CD4-positive, alpha-beta T cell treated with Interleukin-17A for 1 hour (primary cell): ENCODE measurements at regions not wholly inside any gene's neighbourhood (a gene's known extent, or its start where the extent isn't known, plus 50 kb on each side); places are given as distances from the start of the nearest gene placed in this dataset.

Experiments used
- DNase-seq: peaks from one replicate; pipeline ENCODE4 v3.0.0-alpha.2; 2020

DNA sequence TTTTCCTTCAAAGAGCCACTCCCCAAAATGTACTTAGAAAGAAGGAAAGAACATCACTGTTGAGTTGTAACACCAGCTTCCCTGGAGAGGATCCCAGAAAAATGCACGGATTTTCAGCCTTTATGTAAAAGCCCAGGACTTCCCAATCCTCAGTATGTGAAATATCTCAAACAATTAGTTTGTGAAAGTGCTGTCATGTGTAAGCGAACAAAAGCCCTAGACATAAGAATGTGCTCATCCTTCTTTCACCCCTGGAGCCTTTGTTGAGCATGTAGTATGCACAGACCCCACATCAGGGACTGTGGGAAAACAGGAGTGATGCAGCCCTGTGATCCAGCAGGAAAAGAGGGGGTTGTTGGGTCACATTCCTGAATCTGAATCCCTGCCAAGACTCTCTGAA, 441.4 kb upstream of the ZNF507 start:
- no peak for DNase-seq

- DNase-seq = no peak
Measured at GRCh38 chr19:31906111-31906871, 439.1 kb upstream of the ZNF507 start.

DNA sequence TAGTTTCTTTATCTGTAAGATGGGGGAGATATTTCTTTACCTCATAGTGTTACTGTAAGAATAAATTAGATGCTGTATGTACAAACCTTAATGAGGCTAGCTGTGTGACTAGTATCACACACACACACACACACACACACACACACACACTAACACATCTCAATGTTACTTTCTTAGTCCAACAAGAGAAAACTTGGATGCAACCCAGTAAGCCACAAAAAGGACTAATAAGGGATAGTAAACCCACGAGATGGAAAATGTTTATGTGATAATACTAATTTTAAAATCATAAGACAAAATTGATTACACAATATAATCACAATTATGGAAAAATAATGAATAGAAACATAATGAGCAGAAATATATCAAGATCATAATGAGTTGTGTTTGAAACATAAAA, 437.7 kb upstream of the ZNF507 start:
- DNase-seq = no peak

DNA sequence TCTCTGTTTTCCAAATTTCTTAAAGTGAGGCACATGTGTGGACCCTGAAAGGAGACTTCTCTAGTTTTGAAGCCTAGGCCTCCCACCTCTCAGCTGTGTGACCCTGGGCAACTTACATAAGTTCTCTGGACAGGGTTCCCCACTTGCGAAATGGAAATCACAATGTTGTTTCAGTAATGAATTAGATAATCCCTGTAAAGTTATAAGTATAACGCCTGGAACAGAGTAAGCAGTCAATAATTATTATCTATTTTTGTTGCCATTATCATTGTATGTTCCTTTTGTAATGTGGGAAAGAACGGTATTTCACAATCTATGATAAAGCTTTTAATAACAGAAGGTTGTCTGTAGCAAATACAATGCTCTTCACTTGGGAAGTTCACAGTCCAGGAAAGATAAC, 437.3 kb upstream of the ZNF507 start:
- DNase-seq = no peak

- DNase-seq = no peak
Measured at GRCh38 chr19:31908496-31909225, 436.7 kb upstream of the ZNF507 start.

DNA sequence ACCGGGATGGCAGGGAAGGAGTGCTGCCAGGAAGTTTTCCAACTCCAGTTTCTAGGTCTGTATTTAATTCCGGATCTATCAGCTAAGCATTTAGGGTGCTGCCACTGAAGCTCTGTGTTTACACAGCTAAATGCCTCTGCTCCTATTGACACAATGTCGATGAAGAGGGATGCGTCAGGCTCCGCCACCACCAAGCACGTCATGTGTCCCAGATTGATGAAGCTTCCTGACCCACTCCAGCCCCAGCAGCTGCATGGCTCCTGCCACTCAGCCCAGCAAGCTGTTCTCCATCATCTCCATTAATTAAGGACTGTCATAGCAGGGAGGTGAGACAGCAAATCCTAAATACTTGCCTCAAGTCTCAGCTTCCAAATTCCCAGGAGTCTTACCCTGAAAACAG, 435.2 kb upstream of the ZNF507 start:
- no peak for DNase-seq

- no peak for DNase-seq
Measured at GRCh38 chr19:31911577-31911976, 433.8 kb upstream of the ZNF507 start.

GRCh38 chr19:31913103-31913661, 432.2 kb upstream of the ZNF507 start:
- DNase-seq = no peak

DNA sequence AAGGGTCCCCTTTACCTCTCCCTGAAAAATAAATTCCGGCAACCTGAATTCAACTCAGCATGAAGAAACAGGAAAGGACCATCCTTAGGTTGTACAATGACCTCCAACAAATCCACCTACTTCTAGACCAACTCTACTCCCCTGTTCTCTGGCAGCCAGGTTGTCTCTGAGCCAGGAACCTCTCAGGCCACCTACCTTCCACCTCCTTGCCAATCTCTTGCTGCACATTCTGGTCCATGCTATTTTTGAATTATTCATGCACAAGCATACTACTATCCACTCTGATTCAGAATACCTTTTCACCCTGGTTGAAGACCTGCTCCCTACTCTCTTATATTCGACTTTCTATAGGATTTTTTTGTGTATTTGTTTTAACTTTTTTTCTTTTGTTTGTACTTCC, 415.0 kb upstream of the ZNF507 start:
- DNase-seq = no peak

DNA sequence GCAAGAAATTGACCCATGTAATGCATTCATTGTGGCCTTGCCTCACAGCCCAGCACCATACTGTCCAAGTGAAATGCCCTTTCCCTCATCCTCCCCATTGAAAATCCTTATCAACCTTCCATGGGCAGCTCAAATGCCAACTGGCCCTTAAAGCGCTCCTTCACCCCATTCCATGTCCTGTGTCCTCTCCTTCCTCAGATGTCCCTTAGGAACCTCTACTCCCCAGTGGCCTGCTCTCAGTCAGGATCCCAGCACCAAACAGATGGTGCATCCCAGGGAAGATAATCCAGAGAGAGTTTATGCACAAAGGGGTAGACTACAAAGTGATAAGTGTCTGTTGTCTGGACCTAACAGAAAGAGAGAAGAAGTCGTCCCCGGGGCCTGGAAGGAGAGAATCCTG, 407.4 kb upstream of the ZNF507 start:
- DNase-seq = no peak

DNA sequence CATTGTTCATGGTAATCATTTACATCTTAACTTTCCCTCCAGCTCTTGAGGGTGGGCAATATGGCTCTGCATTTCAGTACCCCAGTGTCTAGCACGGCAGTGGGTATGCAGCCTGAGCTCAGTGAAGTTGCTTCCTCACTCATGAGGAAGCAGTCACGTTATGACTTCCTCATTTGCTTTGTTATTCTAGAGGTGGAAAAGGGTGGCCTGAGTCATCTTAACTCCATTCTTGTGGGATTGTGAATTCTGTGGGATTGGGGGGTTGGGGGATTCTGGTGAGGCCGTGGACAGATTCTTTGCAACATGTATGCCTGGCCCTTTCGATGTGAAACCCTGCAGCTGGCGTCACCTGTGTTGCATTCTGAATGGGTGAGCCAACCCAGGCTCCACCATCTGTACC, 406.7 kb upstream of the ZNF507 start:
- DNase-seq = no peak

- DNase-seq = no peak
Measured at GRCh38 chr19:31940396-31940795, 405.0 kb upstream of the ZNF507 start.

GRCh38 chr19:31943191-31943661, 402.2 kb upstream of the ZNF507 start:
- no peak for DNase-seq

- DNase-seq = no peak
Measured at GRCh38 chr19:31943778-31944177, 401.6 kb upstream of the ZNF507 start.

DNA sequence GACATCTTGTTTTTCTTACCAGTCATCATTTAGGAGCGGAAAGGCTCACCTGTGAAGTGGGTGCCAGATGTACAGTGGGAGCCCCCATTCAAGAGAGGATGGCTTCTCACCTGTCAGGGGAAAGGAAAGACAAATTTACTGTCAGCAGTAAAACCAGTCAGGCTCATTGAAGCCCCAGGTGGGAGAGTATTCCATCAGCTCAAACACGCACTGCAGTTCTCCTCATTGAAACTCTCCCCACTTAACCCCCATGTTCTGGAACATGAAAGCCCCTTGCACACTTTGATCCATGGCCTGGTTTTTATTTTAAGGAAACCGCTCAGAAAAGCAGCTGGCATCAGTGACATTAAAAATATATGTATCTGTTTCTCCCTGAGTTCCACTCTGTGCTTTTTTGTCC, 401.1 kb upstream of the ZNF507 start:
- no peak for DNase-seq

DNA sequence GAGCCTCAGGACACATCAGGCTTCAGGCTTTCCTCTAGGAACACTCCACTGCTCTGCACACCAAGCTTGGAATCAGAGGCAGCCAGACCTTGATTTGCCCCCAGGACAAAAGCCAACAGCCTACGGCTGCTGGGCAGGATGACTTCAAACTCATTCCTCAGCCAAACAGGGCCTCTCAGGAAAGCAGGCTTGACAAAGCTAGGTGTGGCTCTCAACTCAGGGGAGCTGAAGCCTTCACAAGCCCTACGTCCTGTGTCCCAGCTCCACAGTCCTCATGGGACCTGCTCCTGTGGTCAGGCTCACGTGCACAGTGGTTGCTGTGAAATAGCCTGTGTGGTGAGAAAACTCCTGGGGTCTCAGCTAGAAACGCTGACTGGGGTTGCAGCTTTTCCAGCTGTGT, 398.9 kb upstream of the ZNF507 start:
- no peak for DNase-seq

DNA sequence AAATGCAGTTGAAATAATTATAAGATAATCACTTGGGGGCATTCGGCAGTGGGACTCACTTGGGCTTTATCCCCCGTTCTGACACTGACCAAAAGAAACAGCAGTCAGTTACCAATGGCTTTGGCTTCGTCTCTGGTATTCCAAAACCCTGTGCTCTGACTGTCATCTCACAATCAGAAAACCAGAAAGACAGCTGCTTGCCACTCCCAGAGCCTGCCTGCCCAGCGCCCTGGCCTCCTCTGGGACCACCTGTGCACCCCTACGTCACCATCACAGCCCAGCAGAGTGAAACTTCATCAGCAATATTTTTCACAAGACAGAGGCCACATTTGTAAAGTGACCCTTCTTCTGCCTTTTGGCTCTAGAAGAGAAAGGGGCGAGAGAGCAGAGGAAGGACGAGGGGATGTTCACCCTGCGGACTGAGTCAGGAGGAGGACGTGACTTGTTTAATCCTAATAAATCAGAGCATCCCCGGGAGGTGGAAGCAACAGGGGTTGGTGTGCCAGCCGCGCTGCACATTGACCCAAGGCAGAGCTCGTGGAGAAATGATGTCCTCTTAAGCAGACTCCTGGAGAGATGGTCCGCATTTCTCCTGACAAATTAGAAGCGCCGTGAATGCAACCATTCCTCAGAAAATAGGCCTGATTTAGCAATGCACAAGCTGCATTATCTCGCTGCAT, 397.8 kb upstream of the ZNF507 start:
- DNase-seq = no peak

GRCh38 chr19:31952693-31953092, 392.7 kb upstream of the ZNF507 start:
- no peak for DNase-seq

- no peak for DNase-seq
Measured at GRCh38 chr19:31955061-31955460, 390.3 kb upstream of the ZNF507 start.

DNA sequence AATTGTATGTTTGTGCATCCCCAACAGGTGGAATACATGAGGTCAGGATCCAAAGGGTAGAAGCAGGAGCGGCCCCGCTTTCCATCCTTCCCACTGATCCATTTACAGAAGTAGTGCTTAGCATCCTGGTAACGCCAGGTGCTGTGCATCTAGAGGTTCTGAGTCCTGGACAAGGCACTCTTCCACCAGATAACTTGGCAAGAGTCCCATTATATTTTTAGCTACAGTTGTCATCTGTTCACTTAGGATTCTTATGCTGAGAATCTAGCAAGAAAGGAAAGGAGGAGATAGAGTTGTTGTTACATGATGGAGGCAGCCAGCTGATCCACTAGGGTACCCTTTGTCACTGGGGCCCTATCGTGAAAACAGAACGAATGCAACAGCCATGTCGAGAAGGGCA, 389.5 kb upstream of the ZNF507 start:
- DNase-seq = no peak

DNA sequence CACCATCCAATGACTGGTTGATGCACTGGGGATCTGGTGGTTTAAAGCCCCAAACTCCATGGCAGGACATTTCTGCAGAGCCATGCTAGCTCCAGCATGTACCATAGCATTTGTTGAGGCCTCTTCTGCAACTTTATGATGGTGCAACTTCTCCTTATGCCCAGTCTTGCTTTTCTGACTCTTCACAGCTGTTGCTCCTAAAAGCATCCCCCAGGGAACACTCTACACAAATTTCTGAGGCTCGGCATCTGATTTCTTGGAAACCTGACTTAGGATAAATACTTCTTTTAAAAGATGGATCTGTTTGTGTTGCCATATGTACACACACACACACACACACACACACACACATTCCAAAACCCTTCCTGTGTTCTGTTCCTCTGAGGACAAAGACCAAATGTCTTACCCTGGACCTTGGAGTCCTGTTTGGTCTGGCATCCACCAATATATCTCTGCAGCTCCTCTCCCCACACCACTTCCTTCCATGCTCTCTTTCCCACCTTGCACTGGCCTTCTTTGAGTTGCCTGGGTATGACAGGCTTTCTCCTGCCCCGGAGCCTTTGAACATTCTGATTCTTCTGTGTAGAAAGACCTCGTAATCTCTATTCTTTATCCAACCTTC, 388.5 kb upstream of the ZNF507 start:
- no peak for DNase-seq

DNA sequence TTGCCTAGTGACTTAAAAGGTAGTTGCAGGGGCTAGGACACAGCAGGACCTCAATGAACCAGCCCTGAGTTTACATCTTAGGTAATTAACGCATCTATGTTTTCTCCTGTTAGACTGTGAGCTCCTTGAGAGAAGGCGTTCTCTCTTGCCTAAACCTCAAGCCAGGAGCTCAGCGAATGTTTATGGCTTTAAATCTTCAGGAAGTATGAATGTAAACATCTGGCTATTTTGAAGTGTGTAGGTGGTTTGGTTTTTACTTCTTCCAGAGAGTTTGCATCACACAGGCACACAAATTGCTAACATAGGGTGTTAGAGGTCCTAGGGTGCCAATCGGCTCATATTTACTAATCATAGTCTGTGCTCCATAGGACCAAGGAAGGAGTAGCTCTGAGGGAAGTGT, 387.7 kb upstream of the ZNF507 start:
- DNase-seq = no peak

DNA sequence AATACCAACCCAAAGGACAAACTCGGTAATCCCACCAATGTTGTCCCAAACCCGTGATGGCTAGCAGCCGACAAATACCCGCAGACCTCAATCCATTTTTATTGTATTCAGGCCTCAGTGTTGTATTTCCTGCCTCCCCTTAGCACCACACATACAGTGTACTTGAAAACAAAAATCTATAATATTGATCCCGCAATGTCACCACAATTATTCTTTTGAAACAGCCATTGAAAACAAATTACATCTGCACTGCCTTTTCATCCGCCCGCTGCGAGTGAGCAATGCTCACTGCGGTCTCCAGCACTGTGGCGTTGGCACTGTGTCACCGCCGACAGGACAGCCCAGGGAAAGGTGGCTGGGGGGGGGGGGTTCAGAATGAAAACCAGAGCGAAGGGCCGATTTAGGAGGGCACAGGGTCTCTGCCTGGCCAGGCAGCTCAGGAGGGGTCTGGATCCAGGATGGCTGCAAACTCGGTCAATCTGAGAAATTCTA, 385.8 kb upstream of the ZNF507 start:
- DNase-seq = no peak
